Esophagus squamous epithelium (tissue), 5 donors: ENCODE measurements at regions not wholly inside any gene's neighbourhood (a gene's known extent, or its start where the extent isn't known, plus 50 kb on each side); places are given as distances from the start of the nearest gene placed in this dataset.

Experiments
- DNase-seq: peaks from one replicate; lab custom pipeline; 2025; lab: John Stamatoyannopoulos, UW
- H3K27ac ChIP-seq, 4 donors: fragments of 200-600 bp; sonication (generic); one replicate each; pipeline ENCODE4 v1.5.1; 2016 to 2019; ENCODE audit warnings: mild to moderate bottlenecking in 1 of 4
- H3K27me3 ChIP-seq, 4 donors: fragments of 200-600 bp; sonication (generic); 1 replicate in 3 of 4; 2 replicates in 1 of 4; pipeline versions ENCODE4 v1.5.1 to v1.6.0; 2017 to 2021; ENCODE audit warnings: antibody characterized with exemption in 1 of 4
- H3K36me3 ChIP-seq, 3 donors: fragments of 200-600 bp; sonication (generic); one replicate each; pipeline ENCODE4 v1.5.1; 2016 to 2019
- H3K4me1 ChIP-seq, 3 donors: fragments of 200-600 bp; sonication (generic); one replicate each; pipeline ENCODE4 v1.5.1; 2017 to 2019
- H3K4me3 ChIP-seq, 4 donors: fragments of 200-600 bp; sonication (generic); 1 replicate in 3 of 4; 2 replicates in 1 of 4; pipeline ENCODE4 v1.5.1; 2016 to 2019; ENCODE audit warnings: mild to moderate bottlenecking in 2 of 4, moderate library complexity in 1 of 4
- H3K9me3 ChIP-seq, 3 donors: fragments of 200-600 bp; sonication (generic); one replicate each; pipeline ENCODE4 v1.5.1; 2016 to 2019
- CTCF ChIP-seq, 6 experiments: fragments of 450-650 bp in 4 of 6; fragments of 200-600 bp in 2 of 6; sonication (generic) in 2 of 6; IDR thresholded peaks; one replicate each; pipeline ENCODE4 v1.5.1; 2016 to 2019; ENCODE audit warnings: antibody characterized with exemption in 6 of 6, mild to moderate bottlenecking in 4 of 6, moderate library complexity in 4 of 6
- POLR2A ChIP-seq, 4 donors: fragments of 450-650 bp; IDR thresholded peaks; one replicate each; pipeline ENCODE4 v1.6.1; 2017; ENCODE audit warnings: antibody characterized with exemption in 4 of 4, mild to moderate bottlenecking in 4 of 4, moderate library complexity in 3 of 4
- WGBS, 2 donors: methylation state at CpG; one replicate each; pipeline ENCODE4 v1.1.5; 2018; 5-methylcytosine and 5-hydroxymethylcytosine counted together
- intact Hi-C: fragments of 100-400 bp; cut with DNase I; formaldehyde crosslinking; loops from one replicate; pipeline ENCODE4 v1.15.0; 2022
- donor health status: DM: yes; HTN: yes; CAD: no.

GRCh38 chr18:37724206-37724605 lies 158.6 kb upstream of the CELF4 start:
- Histone ChIP-seq H3K9me3 (no peaks in the 10 kb centered on the region), H3K36me3 (no peaks in the 10 kb centered on the region), H3K27ac (no peak overlapping the region), H3K27me3 (no peaks in the 10 kb centered on the region), H3K4me1 (no peaks in the 10 kb centered on the region), H3K4me3 (no peak overlapping the region)
- intact Hi-C loops, result no loop called here
- TF ChIP-seq CTCF (IDR thresholded peaks at IDR 0.05) (no peak), POLR2A (IDR thresholded peaks at IDR 0.05) (no peak)
- no peak for DNase-seq
- WGBS, 2 donors, result 51 to 60% methylated on average over 4 of the region's 4 CpGs

DNA sequence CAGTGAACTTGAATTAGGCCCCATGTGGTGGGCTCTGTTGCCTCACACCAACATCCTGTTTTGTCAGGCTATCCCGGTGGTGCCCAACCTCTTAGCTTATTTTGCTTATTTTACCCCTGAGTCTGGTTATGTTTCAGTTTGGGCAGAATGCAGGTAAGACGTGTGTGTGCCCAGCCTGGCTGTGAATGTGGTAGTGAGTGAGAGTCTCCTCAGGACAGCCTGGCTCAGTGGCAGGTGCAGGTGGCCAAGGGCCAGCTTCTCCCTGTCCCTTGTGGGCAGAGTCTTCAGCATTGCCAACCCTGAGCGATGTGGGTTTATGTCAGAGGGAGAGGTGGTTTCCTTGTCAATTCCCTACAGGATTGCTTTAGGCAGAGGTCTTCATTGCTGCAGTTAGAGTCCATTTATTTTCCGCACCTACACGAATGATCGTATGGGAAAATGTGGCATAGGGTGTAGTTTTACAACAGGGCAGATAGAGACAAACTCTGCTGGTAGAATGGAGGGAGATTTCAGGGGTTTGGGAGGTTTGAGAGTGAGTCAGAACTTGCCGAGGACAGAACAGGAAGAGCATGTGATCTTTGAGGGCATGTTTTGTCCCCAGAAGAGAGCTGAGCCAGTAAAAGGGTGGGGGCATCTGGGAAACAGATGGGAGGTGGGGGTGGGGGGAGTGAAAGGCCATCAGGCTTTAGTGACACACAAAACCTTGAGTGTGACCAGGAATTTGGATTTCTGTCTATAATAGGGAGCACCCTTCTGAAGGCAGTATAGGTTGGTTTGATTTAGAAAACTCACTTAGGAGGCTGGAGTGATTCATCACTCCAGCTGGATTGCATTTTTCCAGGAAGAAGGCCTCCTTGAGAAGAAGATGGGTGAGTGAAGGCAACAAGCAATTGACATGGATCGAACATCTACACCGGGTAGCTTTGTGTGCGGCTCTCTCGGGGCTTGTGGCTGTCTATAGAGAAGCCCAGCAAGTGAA lies 156.2 kb upstream of the CELF4 start:
- 81% methylated on average over 8 to 10 of the region's 11 CpGs for WGBS, 2 donors
- TF ChIP-seq POLR2A (IDR thresholded peaks at IDR 0.05), result no peak
- intact Hi-C loops, result no loop called here
- Histone ChIP-seq H3K27me3 (no peaks in the 10 kb centered on the region), H3K9me3 (no peaks in the 10 kb centered on the region), H3K4me3 (no peak overlapping the region), H3K27ac (no peak overlapping the region), H3K36me3 (no peaks in the 10 kb centered on the region), H3K4me1 (no peaks in the 10 kb centered on the region)
- no peak for DNase-seq

GRCh38 chr18:37720663-37721062 lies 155.1 kb upstream of the CELF4 start:
- Histone ChIP-seq H3K9me3 (no peaks in the 10 kb centered on the region), H3K27ac (no peak overlapping the region), H3K4me1 (no peaks in the 10 kb centered on the region), H3K36me3 (no peaks in the 10 kb centered on the region), H3K27me3 (no peaks in the 10 kb centered on the region), H3K4me3 (no peak overlapping the region)
- TF ChIP-seq CTCF (IDR thresholded peaks at IDR 0.05) (no peak), POLR2A (IDR thresholded peaks at IDR 0.05) (no peak)
- intact Hi-C loops, result no loop called here
- WGBS, 2 donors, result 65 to 71% methylated on average over 4 of the region's 4 CpGs
- DNase-seq, result no peak

- Histone ChIP-seq H3K9me3 (no peaks in the 10 kb centered on the region), H3K27me3 (no peaks in the 10 kb centered on the region), H3K27ac (no peak overlapping the region), H3K36me3 (no peaks in the 10 kb centered on the region), H3K4me3 (no peak overlapping the region), H3K4me1 (no peaks in the 10 kb centered on the region)
- WGBS, 2 donors, result 75 to 78% methylated on average over 1 of the region's 2 CpGs
- intact Hi-C loops, result no loop called here
- no peak for DNase-seq
- TF ChIP-seq POLR2A (IDR thresholded peaks at IDR 0.05) (no peak), CTCF (IDR thresholded peaks at IDR 0.05) (no peak)
These were observed 152.1 kb upstream of the CELF4 start for GRCh38 chr18:37717656-37718055.

- intact Hi-C loops, result no loop called here
- no peak for DNase-seq
- TF ChIP-seq POLR2A (IDR thresholded peaks at IDR 0.05) (no peak), CTCF (IDR thresholded peaks at IDR 0.05) (no peak)
- H3K27ac ChIP-seq, result no peak overlapping the region
- no peaks in the 10 kb centered on the region for H3K36me3 ChIP-seq
- H3K4me1 ChIP-seq, result no peaks in the 10 kb centered on the region
- no peaks in the 10 kb centered on the region for H3K27me3 ChIP-seq
- WGBS, 2 donors, result 42 to 43% methylated on average over 2 of the region's 2 CpGs
- H3K4me3 ChIP-seq, result no peak overlapping the region
- no peaks in the 10 kb centered on the region for H3K9me3 ChIP-seq
These were observed 151.5 kb upstream of the CELF4 start for GRCh38 chr18:37717098-37717497.
